ENCODE measurements at regions not wholly inside any gene's neighbourhood (a gene's known extent, or its start where the extent isn't known, plus 50 kb on each side); places are given as distances from the start of the nearest gene placed in this dataset.

DNA sequence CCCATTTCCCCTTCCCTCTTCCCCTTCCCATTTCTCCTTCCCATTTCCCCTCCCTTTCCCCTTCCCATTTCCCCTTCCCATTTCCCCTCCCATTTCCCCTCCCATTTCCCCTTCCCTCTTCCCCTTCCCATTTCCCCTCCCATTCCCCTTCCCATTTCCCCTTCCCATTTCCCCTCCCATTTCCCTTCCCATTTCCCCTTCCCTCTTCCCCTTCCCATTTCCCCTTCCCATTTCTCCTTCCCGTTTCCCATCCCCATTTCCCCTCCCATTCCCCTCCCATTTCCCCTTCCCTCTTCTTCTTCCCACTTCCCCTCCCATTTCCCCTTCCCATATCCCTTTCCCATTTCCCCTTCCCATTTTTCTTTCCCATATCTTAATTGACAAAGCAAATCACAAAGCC is 109.0 kb downstream of the OLFM1 start:
- no peak for DNase-seq

DNA sequence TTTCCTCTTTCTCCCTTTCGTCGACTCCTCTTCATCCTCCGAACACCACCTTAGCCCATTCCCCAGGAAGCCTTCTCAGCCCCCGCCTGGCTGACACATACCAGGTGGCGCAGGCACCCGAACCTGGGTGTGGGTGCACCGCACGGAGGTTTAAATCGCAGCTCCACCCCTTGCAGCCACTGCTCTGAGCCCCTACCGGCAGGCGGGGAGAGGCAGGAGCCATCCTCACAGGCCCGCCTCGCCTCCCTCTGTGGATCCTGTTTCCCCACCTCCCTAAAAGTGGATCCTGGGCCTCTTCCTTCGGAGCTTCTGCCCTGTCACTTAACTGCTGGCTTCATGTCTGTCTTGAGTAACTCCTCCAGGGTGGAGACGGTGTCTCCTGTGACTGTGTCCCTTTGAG is 110.7 kb downstream of the OLFM1 start:
- no peak for DNase-seq

- no peak for DNase-seq
These were observed 111.3 kb downstream of the OLFM1 start for GRCh38 chr9:135198586-135199285.

DNA sequence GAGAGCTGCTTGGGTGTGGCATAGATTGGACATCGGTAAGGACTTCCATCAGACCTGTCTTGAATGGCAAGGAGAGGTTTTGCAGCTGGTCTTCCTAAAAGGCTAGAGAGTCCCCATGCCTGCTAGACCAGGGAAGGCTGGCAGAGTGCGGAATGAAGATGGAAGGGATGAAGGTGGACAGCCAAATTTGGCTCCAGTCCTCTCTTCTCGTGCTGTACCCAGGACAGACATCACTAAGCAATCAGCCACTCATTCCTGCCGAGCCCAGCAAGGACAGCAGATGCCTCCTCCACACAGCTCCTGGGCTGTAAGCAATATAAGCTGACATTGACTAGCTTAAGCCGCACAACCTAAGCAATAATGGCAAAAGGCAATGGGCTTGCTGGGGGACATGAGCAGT is 112.0 kb downstream of the OLFM1 start:
- DNase-seq: no peak

GRCh38 chr9:135201711-135202110 is 114.2 kb downstream of the OLFM1 start:
- DNase-seq: no peak

DNA sequence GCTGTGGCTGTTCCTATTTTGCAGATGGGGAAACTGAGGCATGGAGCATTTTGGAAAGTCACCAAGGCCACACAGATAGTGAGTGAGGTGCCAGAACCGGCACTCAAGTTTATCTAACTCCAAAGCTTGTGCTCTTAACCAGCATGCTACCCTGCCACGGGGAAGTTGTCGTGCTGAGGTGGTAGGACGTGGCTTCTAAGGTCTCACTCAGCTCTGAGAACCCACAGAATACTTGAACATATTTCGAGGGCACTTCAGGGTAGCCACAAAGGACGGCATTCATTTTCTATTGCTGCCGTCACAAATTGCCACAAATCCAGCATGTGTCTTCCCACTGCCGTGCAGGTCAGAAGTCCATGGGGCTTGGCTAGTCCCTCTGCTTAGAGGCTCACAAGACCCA is 116.7 kb downstream of the OLFM1 start:
- no peak for DNase-seq

GRCh38 chr9:135209136-135209535 is 121.7 kb downstream of the OLFM1 start:
- DNase-seq: no peak

DNA sequence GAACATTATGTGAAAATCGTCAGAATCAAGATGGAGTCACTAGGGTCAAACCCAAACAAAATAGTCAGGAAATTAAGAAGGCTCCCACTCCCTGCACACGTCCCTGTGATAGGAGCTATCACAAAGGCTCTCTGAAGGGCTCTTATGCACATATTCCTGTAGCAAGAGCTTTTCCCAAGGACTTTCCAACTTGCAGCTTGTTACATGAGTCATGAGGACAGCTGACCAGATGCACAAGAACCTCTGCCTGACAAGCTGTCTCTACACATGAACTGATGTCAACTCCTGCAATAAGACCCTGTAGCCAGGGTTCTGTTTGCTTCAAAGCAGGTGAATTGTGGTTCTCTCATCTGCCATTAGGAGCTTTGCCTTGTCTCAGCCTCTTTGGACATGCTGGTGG is 122.4 kb downstream of the OLFM1 start:
- DNase-seq: no peak

GRCh38 chr9:135210676-135211523 is 123.4 kb downstream of the OLFM1 start:
- DNase-seq: no peak

GRCh38 chr9:135211524-135211890 is 124.0 kb downstream of the OLFM1 start:
- no peak for DNase-seq

DNA sequence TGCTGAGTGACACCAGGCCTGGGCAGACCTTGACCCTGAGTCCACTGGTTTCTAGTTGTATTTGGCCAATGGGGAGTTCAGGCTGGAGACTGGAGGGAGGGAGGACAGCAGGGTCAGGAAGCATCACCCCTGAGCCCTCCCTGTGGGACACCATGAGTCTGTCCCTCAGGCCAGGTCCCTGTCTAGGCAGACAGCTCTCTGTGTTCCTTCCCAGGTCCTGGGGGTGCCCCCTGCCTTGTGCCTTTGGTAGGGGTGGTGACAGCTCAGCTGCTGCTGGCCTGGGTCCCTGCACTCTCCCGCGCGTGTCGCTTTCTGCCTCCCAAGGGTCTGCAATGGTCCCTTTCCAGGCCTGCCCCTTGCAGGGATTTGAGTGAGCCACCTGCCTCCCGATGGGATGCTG is 125.5 kb downstream of the OLFM1 start:
- no peak for DNase-seq

DNA sequence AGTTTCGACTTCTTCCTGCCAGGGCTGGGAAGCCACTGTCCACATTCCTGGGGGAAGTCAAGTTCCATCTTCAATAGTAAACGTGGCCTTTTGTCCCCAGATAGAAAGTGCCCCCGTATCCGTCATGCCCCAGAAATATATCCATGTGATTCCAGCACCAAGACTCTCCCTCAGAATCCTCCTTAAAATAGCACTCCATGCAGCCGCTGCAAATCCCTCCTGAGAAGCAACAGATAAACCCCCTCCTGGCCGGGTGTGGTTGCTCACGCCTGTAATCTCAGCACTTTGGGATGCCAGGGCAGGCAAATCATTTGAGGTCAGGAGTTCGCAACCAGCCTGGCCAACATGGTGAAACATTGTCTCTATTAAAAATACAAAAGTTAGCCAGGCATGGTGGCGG is 126.1 kb downstream of the OLFM1 start:
- no peak for DNase-seq

DNA sequence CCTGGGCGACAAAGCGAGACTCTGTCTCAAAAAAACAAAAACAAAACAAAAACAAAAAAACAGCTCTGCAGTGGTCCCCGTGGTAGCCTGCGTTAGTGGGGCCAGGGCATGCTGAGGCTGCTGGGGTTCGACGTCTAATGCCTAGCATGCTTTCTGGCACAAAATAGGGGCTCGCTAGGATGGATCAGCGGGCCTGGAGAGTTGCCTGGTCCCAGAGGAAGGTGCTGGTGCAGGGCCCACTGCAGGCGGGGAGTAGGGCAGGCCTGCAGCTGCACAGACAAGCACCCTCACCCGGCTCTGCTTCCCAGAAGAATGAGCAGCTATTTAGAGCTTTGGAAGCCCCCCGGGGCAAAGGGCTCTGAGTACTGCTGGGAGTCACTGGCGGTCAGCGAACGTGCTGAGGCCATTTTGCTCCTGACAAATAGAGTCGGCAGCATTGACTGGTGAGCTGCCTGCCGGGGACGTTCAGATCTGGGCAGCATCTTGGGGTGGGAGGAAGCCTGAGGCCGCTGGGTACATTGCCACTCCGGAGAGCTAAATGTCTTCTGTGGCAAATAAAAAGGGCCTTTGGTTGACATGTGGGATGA is 126.7 kb downstream of the OLFM1 start:
- DNase-seq: no peak

DNA sequence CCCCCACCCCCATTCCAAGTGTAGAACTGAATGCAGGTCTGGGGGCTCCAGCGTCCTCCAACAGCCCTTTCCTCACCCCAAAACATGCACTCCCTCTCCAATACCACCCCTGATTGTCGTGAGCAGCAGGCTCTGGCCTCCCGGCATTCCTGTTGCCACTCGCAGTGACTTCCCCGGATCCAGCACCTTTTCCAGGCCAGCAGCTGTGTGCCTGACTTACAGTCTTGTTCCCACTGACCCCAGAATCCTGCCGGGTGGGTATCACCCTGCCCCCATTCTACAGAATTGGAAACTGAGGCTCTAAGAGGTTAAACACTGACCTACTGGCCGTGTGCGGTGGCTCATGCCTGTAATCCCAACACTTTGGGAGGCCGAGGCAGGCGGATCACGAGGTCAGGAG is 127.2 kb downstream of the OLFM1 start:
- DNase-seq: no peak

- no peak for DNase-seq
These were observed 128.2 kb downstream of the OLFM1 start for GRCh38 chr9:135215571-135216161.

DNA sequence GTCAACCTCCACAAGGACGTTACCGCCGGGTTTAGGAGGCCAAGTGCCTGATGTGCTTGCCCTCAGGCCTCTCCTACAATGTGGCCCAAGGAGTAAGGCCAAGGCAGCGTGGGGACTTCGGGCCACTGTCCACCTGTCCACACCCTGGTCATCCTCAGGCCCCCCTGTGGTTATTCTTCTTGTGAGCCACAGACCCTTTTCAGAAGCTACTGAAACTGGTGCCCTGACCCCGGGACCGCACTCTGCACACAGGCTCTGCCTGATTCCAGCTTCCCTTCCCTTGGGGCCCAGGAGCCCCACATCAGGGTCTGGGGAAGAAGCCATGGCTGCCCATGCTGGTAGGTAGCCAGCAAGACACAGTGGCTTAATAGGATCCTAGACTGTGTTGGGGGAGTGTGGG is 128.8 kb downstream of the OLFM1 start:
- DNase-seq: no peak

DNA sequence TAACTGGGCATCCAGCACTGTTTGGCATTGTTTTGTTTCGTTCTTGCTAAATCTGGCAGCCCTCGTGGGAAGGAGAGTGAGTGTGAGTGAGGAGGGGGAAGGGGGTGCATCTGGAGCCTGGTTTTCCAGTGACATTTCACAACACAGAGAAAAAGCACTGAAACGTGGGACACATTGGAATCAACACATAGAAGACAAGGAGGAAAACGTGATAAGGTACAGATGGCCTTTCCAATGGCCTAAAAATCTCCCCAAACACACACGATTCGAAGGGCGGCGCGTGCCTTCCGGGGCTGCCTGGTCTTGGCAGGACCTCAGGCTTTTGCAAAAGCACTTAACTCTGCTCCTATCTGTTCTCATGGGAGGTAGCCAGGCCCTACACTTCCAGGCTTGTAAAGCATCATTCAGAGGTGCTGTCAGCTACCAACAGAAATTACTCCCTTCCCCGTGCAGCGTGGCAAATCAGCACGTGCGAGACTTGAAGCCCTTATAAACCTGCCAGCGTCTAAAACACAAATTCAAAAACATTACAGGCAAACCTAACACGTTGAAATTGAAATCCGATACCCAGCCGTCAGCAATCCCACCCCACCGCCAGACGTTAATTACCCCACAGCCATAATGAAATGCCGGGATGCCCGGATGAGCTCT is 129.4 kb downstream of the OLFM1 start:
- peak; percentile 46 for DNase-seq

- DNase-seq: no peak
These were observed 130.4 kb downstream of the OLFM1 start for GRCh38 chr9:135217836-135218235.

GRCh38 chr9:135218331-135219225 is 131.1 kb downstream of the OLFM1 start:
- DNase-seq: no peak

GRCh38 chr9:135219676-135220600 is 132.5 kb downstream of the OLFM1 start:
- DNase-seq: no peak

Data from retina (tissue), 1 donor.